ENCODE measurements at regions not wholly inside any gene's neighbourhood (a gene's known extent, or its start where the extent isn't known, plus 50 kb on each side); places are given as distances from the start of the nearest gene placed in this dataset.

- intact Hi-C loops (cut with DNase I) = no loop called here
Measured at GRCh38 chr12:130102266-130102665, 60.0 kb upstream of the FZD10 start.

GRCh38 chr12:130104571-130105106 is 57.6 kb upstream of the FZD10 start:
- DNase-seq (no peak), ATAC-seq (peak; percentile 22 to 70 (median 50))
- Histone ChIP-seq H3K4me1 (peaks cover 0 to 5% (median 0%) of the 10 kb centered on the region in 4 donors), H3K4me3 (no peak overlapping the region), H3K9me3 (no peaks in the 10 kb centered on the region), H3K27ac (no peak overlapping the region), H3K27me3 (no peaks in the 10 kb centered on the region), H3K36me3 (no peaks in the 10 kb centered on the region)
- 3% methylated on average over 12 of the region's 16 CpGs for WGBS (ENCODE audit: insufficient coverage, low coverage, low lambda C conversion rate, missing lambda C conversion rate)
- intact Hi-C loops (cut with DNase I) = no loop called here
- TF ChIP-seq CTCF (IDR thresholded peaks at IDR 0.05) (no peak), POLR2A (IDR thresholded peaks at IDR 0.05) (no peak)

More at GRCh38 chr12:130102266-130102665, 60.0 kb upstream of the FZD10 start:
- TF ChIP-seq CTCF (IDR thresholded peaks at IDR 0.05) (no peak), POLR2A (IDR thresholded peaks at IDR 0.05) (no peak)
- no peak for ATAC-seq
- Histone ChIP-seq H3K9me3 (no peaks in the 10 kb centered on the region), H3K36me3 (no peaks in the 10 kb centered on the region), H3K27me3 (no peaks in the 10 kb centered on the region), H3K4me1 (no peaks in the 10 kb centered on the region), H3K4me3 (no peak overlapping the region), H3K27ac (no peak overlapping the region)
- WGBS (ENCODE audit: insufficient coverage, low coverage, low lambda C conversion rate, missing lambda C conversion rate) = 39% methylated on average over 3 of the region's 3 CpGs
- no peak for DNase-seq

- H3K9me3 ChIP-seq = no peaks in the 10 kb centered on the region
- peaks cover 0 to 5% (median 0%) of the 10 kb centered on the region in 4 donors for H3K4me1 ChIP-seq
- no peaks in the 10 kb centered on the region for H3K36me3 ChIP-seq
- TF ChIP-seq CTCF (IDR thresholded peaks at IDR 0.05) = no peak
- no peak for TF ChIP-seq POLR2A (IDR thresholded peaks at IDR 0.05)
- intact Hi-C loops (cut with DNase I) = no loop called here
- 70% methylated on average over 13 of the region's 16 CpGs for WGBS (ENCODE audit: insufficient coverage, low coverage, low lambda C conversion rate, missing lambda C conversion rate)
- no peaks in the 10 kb centered on the region for H3K27me3 ChIP-seq
- no peak overlapping the region for H3K27ac ChIP-seq
- H3K4me3 ChIP-seq = no peak overlapping the region
- peak; percentile 64 to 84 (median 73) for ATAC-seq
- no peak for DNase-seq
Measured at GRCh38 chr12:130109062-130109945, 53.0 kb upstream of the FZD10 start.

GRCh38 chr12:130110914-130111313 is 51.4 kb upstream of the FZD10 start:
- H3K4me3 ChIP-seq = no peak overlapping the region
- DNase-seq = no peak
- H3K27ac ChIP-seq = no peak overlapping the region
- H3K36me3 ChIP-seq = no peaks in the 10 kb centered on the region
- no peak for ATAC-seq
- H3K9me3 ChIP-seq = no peaks in the 10 kb centered on the region
- H3K27me3 ChIP-seq = no peaks in the 10 kb centered on the region
- peaks cover 0 to 5% (median 0%) of the 10 kb centered on the region in 4 donors for H3K4me1 ChIP-seq
- no peak for TF ChIP-seq POLR2A (IDR thresholded peaks at IDR 0.05)
- 48% methylated on average over 8 of the region's 8 CpGs for WGBS (ENCODE audit: insufficient coverage, low coverage, low lambda C conversion rate, missing lambda C conversion rate)
- intact Hi-C loops (cut with DNase I) = no loop called here

- no peak for TF ChIP-seq CTCF (IDR thresholded peaks at IDR 0.05)
- TF ChIP-seq POLR2A (IDR thresholded peaks at IDR 0.05) = no peak
- peaks cover 0 to 5% (median 0%) of the 10 kb centered on the region in 4 donors for H3K4me1 ChIP-seq
- H3K27ac ChIP-seq = no peak overlapping the region
- no peaks in the 10 kb centered on the region for H3K27me3 ChIP-seq
- H3K36me3 ChIP-seq = no peaks in the 10 kb centered on the region
- H3K9me3 ChIP-seq = no peaks in the 10 kb centered on the region
- DNase-seq = no peak
- intact Hi-C loops (cut with DNase I) = no loop called here
- H3K4me3 ChIP-seq = no peak overlapping the region
- WGBS (ENCODE audit: insufficient coverage, low coverage, low lambda C conversion rate, missing lambda C conversion rate) = 61% methylated on average over 4 of the region's 6 CpGs
- no peak for ATAC-seq
Measured at GRCh38 chr12:130111965-130112496, 50.2 kb upstream of the FZD10 start.
